HFF-Myc (cell line): ENCODE measurements at regions not wholly inside any gene's neighbourhood (a gene's known extent, or its start where the extent isn't known, plus 50 kb on each side); places are given as distances from the start of the nearest gene placed in this dataset.

Source experiments
- DNase-seq: peaks from one replicate; pipeline ENCODE4 v3.0.0-alpha.2; 2011; ENCODE audit warnings: low read depth; ENCODE audit errors: extremely low read depth
- H3K4me3 ChIP-seq: replicated peaks from 2 replicates; pipeline ENCODE4 v1.5.1; 2011; ENCODE audit warnings: low read depth, mild to moderate bottlenecking, control low read depth, low read length
- CTCF ChIP-seq: IDR thresholded peaks from 2 replicates; pipeline ENCODE4 v1.5.1; 2012; ENCODE audit warnings: mild to moderate bottlenecking, low read depth, low read length, control low read depth; ENCODE audit errors: missing control alignments

- no peak overlapping the region for H3K4me3 ChIP-seq
- no peak for TF ChIP-seq CTCF
- DNase-seq, result no peak
Observed at GRCh38 chr18:39751921-39752320, 2186.3 kb upstream of the CELF4 start.

- no peak for TF ChIP-seq CTCF
- no peak overlapping the region for H3K4me3 ChIP-seq
- no peak for DNase-seq
Observed at GRCh38 chr18:39751161-39751560, 2185.6 kb upstream of the CELF4 start.

GRCh38 chr18:39749154-39749553 is 2183.6 kb upstream of the CELF4 start:
- no peak for TF ChIP-seq CTCF
- no peak for DNase-seq
- H3K4me3 ChIP-seq, result no peak overlapping the region

- H3K4me3 ChIP-seq, result no peak overlapping the region
- no peak for DNase-seq
- TF ChIP-seq CTCF, result no peak
Observed at GRCh38 chr18:39748727-39749126, 2183.1 kb upstream of the CELF4 start.

GRCh38 chr18:39746201-39746600 is 2180.6 kb upstream of the CELF4 start:
- H3K4me3 ChIP-seq, result no peak overlapping the region
- no peak for TF ChIP-seq CTCF
- DNase-seq, result no peak

- no peak for DNase-seq
- H3K4me3 ChIP-seq, result no peak overlapping the region
- TF ChIP-seq CTCF, result no peak
Observed at GRCh38 chr18:39743463-39743862, 2177.9 kb upstream of the CELF4 start.

GRCh38 chr18:39741755-39742466 is 2176.3 kb upstream of the CELF4 start:
- TF ChIP-seq CTCF, result no peak
- DNase-seq, result no peak
- no peak overlapping the region for H3K4me3 ChIP-seq
